PC-9 (cell line): ENCODE measurements at regions not wholly inside any gene's neighbourhood (a gene's known extent, or its start where the extent isn't known, plus 50 kb on each side); places are given as distances from the start of the nearest gene placed in this dataset.

Source experiments
- EZH2 ChIP-seq: fragments of 200-600 bp; sonication (generic); IDR thresholded peaks from 2 replicates; pipeline ENCODE4 v1.8.0; 2017; ENCODE audit warnings: antibody characterized with exemption, low read depth
- TF ChIP-seq, protein P1 (sequence below): fragments of 200-600 bp; sonication (generic); conservative IDR thresholded peaks from 2 replicates; pipeline ENCODE4 v1.6.1; 2017; ENCODE audit warnings: mixed run types, antibody characterized with exemption, mild to moderate bottlenecking, moderate library complexity

DNA sequence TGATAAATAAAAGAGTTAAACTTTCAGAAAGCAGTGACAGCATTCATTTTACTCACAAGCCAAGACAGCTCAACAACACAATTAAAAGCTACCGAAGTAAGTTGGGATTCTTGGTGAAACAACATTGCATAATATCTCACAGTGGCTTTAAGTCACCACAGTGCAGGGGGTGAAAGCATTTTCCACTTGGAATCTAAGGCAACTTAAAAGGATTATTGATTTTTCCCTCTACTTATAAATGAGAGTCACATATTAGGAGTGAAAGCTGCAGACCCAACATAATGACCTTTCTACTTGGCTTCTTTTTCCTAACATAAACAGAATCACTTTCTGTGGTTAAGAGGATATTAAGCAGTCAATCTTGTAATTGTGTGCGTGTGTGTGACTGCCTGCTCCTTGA lies 536.6 kb upstream of the CXADR start:
- TF ChIP-seq, protein P1, sequence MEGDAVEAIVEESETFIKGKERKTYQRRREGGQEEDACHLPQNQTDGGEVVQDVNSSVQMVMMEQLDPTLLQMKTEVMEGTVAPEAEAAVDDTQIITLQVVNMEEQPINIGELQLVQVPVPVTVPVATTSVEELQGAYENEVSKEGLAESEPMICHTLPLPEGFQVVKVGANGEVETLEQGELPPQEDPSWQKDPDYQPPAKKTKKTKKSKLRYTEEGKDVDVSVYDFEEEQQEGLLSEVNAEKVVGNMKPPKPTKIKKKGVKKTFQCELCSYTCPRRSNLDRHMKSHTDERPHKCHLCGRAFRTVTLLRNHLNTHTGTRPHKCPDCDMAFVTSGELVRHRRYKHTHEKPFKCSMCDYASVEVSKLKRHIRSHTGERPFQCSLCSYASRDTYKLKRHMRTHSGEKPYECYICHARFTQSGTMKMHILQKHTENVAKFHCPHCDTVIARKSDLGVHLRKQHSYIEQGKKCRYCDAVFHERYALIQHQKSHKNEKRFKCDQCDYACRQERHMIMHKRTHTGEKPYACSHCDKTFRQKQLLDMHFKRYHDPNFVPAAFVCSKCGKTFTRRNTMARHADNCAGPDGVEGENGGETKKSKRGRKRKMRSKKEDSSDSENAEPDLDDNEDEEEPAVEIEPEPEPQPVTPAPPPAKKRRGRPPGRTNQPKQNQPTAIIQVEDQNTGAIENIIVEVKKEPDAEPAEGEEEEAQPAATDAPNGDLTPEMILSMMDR, result no peak
- TF ChIP-seq EZH2, result no peak
